SH-SY5Y (cell line): ENCODE measurements at regions not wholly inside any gene's neighbourhood (a gene's known extent, or its start where the extent isn't known, plus 50 kb on each side); places are given as distances from the start of the nearest gene placed in this dataset.

Source experiments
- GATA2 ChIP-seq: IDR thresholded peaks from 2 replicates; pipeline ENCODE4 v1.6.1; 2011; ENCODE audit warnings: mild to moderate bottlenecking, low read depth, low read length
- GATA3 ChIP-seq: IDR thresholded peaks from 2 replicates; pipeline ENCODE4 v1.6.1; 2011; ENCODE audit warnings: low read depth, mild to moderate bottlenecking, low read length, moderate library complexity

DNA sequence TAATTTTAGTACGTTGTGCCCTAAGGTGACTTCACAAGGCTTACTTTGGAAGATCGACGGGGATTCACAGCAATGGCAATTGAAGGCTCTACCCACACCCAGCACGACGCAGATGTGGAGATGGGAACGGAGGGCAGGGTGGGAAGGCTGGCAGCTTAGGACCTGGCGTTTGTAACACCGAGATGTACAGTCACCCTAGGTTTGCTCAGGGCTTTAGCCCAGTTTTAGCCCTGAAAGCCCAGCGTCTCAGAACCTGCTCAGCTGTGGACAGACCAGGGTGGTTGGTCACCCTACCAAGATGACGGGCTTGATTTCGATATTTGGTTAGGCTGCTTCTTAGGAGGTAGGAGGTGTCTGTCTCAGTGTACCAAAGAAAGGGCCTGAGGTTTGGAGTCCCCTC is 100.5 kb upstream of the MED13L start:
- TF ChIP-seq GATA2 = no peak
- TF ChIP-seq GATA3 = no peak
